ENCODE measurements at regions not wholly inside any gene's neighbourhood (a gene's known extent, or its start where the extent isn't known, plus 50 kb on each side); places are given as distances from the start of the nearest gene placed in this dataset.

DNA sequence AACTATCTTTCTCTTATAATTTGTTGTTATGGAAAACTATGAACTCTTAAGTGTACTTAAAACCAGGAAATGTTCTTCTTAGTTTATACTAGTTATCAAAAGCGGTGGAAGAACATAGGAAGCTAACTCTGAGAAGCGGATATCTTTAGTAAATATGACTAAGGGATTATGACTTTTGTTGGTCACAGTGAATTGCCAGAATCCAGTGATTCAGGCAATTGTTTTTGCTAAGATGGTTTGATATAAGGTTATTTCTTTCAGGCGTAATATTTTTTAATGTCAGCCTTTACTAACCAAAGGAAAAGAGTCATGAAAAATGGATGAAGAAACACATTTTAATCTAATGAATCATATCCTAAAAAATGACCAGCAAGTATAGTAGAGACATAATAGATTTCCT lies 473.5 kb downstream of the FOXG1 start:
- ChIA-PET CTCF (no interaction called here), POLR2A (no interaction called here)
- TF ChIP-seq, protein P1, sequence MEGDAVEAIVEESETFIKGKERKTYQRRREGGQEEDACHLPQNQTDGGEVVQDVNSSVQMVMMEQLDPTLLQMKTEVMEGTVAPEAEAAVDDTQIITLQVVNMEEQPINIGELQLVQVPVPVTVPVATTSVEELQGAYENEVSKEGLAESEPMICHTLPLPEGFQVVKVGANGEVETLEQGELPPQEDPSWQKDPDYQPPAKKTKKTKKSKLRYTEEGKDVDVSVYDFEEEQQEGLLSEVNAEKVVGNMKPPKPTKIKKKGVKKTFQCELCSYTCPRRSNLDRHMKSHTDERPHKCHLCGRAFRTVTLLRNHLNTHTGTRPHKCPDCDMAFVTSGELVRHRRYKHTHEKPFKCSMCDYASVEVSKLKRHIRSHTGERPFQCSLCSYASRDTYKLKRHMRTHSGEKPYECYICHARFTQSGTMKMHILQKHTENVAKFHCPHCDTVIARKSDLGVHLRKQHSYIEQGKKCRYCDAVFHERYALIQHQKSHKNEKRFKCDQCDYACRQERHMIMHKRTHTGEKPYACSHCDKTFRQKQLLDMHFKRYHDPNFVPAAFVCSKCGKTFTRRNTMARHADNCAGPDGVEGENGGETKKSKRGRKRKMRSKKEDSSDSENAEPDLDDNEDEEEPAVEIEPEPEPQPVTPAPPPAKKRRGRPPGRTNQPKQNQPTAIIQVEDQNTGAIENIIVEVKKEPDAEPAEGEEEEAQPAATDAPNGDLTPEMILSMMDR (IDR thresholded peaks at IDR 0.05; ENCODE audit: control extremely low read depth, extremely low read depth, low read depth, missing control alignments) = no peak
- DNase-seq (ENCODE audit: extremely low spot score) = no peak

DNA sequence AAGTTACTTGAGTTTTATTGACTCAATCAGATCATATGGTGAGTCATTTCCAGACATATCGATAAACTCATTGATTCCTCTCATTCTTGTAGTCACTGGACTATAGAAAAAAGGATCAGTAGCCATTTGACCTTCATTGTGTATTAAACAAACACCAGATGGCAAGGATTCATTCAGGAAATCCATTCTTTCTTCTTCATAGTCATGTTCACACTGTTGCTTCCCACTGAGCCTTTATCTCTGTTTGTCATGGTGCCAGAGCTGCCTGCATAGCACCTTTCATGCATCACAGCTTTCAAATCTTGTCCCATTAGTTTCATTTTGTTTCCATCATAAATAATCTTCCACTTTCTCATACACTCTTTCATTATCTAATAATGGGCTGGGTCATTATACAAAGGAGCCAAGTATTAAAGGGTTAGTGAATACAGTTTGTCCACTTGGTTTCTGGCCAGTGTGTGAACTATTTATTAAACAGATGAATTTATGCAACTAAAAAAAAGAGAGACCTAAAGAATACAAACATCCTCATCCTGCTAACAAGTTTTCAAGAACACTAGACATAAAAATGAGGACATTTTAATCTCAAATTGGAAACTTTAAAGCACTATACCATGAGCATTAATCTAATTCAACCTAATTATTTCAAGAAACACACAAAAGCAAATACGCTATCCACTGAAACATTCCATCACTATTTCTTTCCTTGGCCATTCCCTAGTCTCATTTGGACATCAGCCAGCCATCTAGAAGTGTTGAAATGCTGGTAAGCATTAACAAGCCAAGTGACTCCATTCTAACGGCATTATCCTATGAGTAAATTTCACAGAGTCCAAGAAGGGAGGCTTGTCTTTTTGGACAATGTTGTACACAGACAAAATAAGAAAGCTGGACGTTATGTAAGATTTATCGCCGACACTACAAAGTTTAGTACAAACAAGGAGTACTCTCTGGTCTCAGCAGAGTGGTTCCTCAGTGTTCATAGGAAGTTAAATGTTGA lies 476.5 kb downstream of the FOXG1 start:
- TF ChIP-seq, protein P1 (IDR thresholded peaks at IDR 0.05; ENCODE audit: control extremely low read depth, extremely low read depth, low read depth, missing control alignments) = no peak
- DNase-seq (ENCODE audit: extremely low spot score) = no peak
- ChIA-PET CTCF (no interaction called here), POLR2A (no interaction called here)

DNA sequence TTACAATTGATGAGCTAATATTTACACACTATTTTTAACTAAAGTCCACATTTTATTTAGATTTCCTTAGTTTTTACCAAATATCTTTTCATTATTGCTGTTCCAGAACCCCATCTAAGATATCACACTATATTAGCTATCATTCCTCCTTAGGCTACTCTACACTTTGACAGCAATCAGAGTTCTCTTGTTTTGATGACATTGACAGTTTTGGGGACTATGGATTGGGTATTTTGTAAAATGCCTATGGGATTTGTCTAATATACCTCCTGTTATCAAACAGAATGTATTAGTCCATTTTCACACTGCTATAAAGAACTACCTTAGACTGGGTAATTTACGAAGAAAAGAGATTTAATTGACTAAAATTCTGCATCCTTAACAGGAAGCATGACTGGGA lies 489.1 kb downstream of the FOXG1 start:
- TF ChIP-seq, protein P1 (IDR thresholded peaks at IDR 0.05; ENCODE audit: control extremely low read depth, extremely low read depth, low read depth, missing control alignments) = no peak
- CTCF ChIA-PET = no interaction called here
- POLR2A ChIA-PET = no interaction called here
- no peak for DNase-seq (ENCODE audit: extremely low spot score)

DNA sequence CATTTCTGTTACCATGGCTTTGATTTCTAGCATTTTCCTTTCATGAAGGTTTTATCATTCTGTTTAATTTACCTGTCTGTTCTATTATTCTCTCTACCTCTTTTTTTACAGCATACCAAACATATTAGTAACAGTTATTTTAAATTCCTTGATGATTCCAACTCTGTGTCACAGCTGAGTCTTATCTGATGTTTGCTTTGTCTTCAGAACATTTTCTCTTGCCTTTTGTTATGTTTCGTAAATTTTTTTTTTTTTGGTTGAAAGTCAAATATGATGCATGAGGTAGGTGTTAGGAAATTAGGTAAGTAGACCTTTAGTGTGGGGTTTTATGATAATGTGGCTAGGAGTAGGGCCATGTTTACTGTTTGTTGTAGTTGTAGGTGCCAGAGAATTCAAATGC lies 496.4 kb downstream of the FOXG1 start:
- TF ChIP-seq, protein P1 (IDR thresholded peaks at IDR 0.05; ENCODE audit: control extremely low read depth, extremely low read depth, low read depth, missing control alignments) = no peak
- CTCF ChIA-PET = no interaction called here
- POLR2A ChIA-PET = no interaction called here
- DNase-seq (ENCODE audit: extremely low spot score) = no peak

DNA sequence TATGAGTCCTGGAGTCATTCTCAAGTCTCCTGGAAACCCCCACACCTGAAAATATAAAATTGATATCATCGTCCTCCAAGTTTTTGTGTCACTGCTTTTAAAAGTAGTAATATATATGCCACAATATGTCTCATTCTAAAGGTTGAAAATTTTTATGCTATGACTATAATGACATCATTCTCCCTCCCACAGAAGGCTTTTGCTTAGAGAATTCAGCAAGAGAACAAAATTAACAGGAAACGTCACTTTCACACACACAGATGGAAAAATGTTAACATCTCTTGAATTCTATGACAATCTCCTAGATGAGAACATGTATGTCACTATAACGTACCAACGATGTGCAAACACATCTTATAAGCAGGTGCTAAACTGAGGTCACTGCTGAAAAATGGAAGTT lies 498.3 kb downstream of the FOXG1 start:
- CTCF ChIA-PET = no interaction called here
- TF ChIP-seq, protein P1 (IDR thresholded peaks at IDR 0.05; ENCODE audit: control extremely low read depth, extremely low read depth, low read depth, missing control alignments) = no peak
- POLR2A ChIA-PET = no interaction called here
- DNase-seq (ENCODE audit: extremely low spot score) = no peak

DNA sequence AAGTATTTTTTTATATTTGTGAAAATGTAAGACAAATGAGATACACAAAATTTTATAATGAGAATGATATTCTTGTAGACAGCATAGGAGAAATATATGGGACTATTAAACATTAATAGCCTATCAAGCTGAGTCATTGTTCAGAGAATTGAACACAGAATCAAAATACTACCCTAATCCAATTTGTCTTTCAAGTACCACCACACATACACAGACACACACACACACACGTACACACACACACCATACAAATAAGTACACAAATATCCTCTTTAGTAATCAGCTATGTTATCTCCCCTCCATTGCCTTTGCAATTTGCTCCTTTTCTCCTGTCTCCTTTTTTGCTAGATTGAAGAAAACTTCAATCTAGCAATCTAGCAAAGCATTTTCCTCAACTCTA lies 499.3 kb downstream of the FOXG1 start:
- ChIA-PET CTCF (no interaction called here), POLR2A (no interaction called here)
- TF ChIP-seq, protein P1 (IDR thresholded peaks at IDR 0.05; ENCODE audit: control extremely low read depth, extremely low read depth, low read depth, missing control alignments) = no peak
- DNase-seq (ENCODE audit: extremely low spot score) = no peak

All from GM10248 (cell line).